Activated CD4-positive, alpha-beta T cell treated with anti-CD3 and anti-CD28 coated beads, Interleukin-10, Interleukin-2, amounts not matched to agents 100 ng/mL and 50 ng/mL, durations not matched to agents 16 hours and 8 hours (primary cell): ENCODE measurements at regions not wholly inside any gene's neighbourhood (a gene's known extent, or its start where the extent isn't known, plus 50 kb on each side); places are given as distances from the start of the nearest gene placed in this dataset.
"Not testable (repeated sequence)": the region's sequence is repeated elsewhere in the genome, so short reads cannot be mapped to it uniquely, and the experiment has no call there.

Experiments used
- DNase-seq: peaks from one replicate; pipeline ENCODE4 v3.0.0-alpha.2; 2020

- DNase-seq: no peak
Measured at GRCh38 chr20:57777911-57778310, 68.1 kb upstream of the PMEPA1 start.

DNA sequence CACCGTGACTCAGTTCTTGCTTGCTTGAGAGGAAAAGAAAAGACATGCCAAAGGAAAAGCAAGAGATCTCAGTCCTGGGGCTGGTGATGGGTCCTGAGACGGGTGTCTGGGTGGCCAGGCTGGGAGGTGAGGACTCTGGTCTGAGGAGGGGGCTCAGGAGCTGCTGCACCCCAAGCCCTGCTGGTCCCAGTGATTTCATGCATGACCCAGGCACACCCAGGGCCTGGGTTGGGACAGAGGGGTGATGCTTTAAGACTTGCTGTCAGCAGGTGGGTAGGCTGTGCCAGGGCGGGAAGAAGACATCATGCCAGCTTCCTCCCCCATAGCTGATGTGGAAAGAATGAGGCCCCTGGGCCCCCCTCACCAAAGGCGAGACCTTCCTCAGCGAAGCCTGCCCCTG lies 65.1 kb upstream of the PMEPA1 start:
- no peak for DNase-seq

GRCh38 chr20:57774111-57774880 lies 64.5 kb upstream of the PMEPA1 start:
- no peak for DNase-seq

- DNase-seq: no peak
Measured at GRCh38 chr20:57773059-57773815, 63.4 kb upstream of the PMEPA1 start.

GRCh38 chr20:57772349-57772964 lies 62.6 kb upstream of the PMEPA1 start:
- peak; percentile 34 for DNase-seq

DNA sequence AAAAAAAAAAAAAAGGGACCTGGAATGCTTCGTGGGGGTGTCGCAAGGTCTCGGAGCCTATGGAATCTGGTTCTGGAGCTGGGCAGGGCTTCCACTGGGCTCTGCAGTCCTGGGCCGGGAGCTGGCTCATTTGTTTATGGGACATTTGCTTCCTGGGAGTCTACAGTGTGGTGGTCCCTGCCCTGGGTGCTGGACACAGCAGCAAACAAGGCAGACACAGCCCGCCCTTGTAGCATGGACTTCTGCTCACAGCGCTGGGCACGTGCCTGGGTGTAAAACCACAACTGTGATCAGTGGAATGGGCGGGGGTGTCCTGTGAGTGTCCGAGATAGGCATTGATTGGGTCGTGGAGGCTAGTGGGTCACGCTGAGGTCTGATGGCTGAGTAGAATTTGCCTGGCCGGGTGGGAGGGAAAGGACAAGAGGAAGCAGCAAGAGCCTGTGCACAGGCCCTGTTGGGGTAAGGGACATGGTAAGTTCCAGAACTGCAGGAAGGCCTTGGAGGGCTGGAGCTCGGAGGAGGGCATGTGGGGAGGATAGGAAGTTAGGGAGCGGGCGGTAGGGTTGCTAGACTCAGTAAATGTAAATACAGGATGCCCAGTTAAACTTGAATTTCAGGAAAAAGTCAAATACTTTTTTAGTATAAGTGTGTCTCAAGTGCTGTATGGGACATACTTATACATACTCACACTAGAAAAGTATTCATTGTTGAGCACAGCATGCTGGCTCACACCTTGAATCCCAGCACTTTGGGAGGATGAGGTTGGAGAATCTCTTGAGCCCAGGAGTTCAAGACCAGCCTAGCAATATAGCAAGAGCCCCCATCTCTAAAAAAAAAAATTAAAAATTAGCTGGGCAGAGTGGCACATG lies 61.3 kb upstream of the PMEPA1 start:
- no peak for DNase-seq

- DNase-seq: not testable (repeated sequence)
Measured at GRCh38 chr20:57770401-57770800, 60.6 kb upstream of the PMEPA1 start.

GRCh38 chr20:57769756-57770155 lies 59.9 kb upstream of the PMEPA1 start:
- DNase-seq: no peak

DNA sequence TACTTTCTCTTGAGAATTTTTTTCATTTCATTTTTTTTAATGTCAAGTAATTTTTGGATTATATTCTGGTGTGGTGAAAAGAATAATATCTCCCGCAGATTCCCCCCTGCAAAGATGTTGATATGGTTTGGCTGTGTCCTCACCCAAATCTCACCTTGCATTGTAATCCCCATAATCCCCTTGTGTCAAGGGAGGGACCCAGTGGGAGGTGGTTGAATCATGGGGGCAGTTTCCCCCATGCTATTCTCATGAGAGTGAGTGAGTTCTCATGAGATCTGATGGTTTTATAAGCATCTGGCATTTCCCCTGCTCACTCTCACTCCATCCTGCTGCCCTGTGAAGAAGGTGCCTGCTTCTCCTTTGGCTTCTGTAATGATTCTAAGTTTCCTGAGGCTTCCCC lies 58.7 kb upstream of the PMEPA1 start:
- DNase-seq: no peak

DNA sequence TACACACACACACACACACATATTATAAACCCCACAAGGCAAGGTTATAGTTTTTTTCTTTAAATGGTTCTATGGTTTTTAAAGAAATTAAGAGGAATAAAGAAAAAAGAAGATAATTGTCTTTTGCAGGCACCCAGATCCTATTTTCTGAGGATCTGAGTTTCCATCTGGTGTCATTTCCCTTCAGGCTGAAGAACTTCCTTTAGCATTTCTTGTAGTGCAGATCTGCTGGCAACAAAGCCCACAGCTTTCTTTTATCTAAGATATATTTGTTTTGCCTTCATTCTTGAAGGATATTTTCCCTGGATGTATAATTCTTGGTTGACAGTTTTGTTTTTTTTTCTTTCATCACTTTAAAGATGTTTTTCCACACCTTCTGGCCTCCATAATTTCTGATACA lies 57.6 kb upstream of the PMEPA1 start:
- no peak for DNase-seq

- no peak for DNase-seq
Measured at GRCh38 chr20:57763235-57763595, 53.4 kb upstream of the PMEPA1 start.

DNA sequence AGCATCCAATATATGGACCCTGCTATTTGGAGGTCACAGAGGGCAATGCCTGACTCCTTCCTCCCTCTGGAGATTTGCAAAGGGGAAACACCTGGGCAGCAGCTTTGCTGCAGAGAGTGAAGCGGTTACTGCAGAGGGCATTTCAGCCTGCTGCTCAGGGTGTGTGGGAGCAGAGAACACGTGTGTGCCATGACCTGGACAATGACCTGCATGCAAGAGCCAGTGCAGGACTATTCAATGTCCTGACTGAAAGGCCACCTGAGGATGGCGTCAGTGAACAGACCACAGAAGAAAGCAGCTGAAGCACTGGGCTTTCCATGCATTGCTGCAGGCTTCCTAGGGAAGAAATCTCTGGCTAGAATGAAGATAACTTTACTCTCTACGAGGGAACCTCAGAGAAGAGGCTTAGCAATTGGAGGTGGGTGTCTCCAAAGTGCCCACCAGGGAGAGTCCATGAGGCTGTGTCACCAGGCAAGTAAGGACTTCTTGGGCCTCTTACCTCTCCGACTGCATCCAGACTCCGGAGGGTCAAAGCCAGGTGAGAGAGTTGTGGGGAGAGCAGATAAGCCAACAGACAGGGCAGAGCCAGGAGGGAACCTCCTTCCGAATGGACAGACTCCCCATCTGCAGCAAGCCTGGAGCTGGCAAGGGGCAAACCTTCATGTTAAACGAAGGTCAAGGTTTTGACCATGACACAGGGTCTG lies 52.9 kb upstream of the PMEPA1 start:
- no peak for DNase-seq

DNA sequence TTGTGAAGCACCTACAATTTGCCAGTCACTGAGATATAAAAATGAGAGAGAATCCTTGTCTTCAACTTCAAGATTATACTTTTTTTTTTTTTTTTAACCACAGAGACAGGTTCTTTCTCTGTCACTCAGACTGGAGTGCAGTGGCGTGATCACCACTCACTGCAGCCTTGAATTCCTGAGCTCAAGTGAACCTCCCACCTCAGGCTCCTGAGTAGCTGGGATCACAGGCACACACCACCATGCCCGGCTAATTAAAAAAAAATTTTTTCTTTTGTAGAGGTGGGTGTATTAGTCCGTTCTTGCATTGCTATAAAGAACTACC lies 51.6 kb upstream of the PMEPA1 start:
- DNase-seq: no peak

- DNase-seq: no peak
Measured at GRCh38 chr20:57760698-57761412, 51.0 kb upstream of the PMEPA1 start.

GRCh38 chr20:57759724-57760123 lies 49.9 kb upstream of the PMEPA1 start:
- DNase-seq: no peak
